PC-3 (cell line): ENCODE measurements at regions not wholly inside any gene's neighbourhood (a gene's known extent, or its start where the extent isn't known, plus 50 kb on each side); places are given as distances from the start of the nearest gene placed in this dataset.

Experiments
- ATAC-seq: fragments of 200-7000 bp; cut with Tn5 transposase; 2 replicates; pipeline ENCODE4 v1.9.1; 2020; ENCODE audit warnings: mild to moderate bottlenecking, moderate library complexity
- BruUV-seq: library from RNA; stranded (reverse); fragments of 400-500 nt; replicated peaks from 2 replicates; lab custom pipeline; 2021; lab: Mats Ljungman, UMichigan
- CTCF ChIA-PET: fragments of 300-600 bp; sonication (Branson Sonifier 250); formaldehyde crosslinking; loops from one replicate; lab custom pipeline; 2022; ENCODE audit warnings: antibody characterized with exemption; lab: Charles Lee
- POLR2A ChIA-PET: fragments of 300-600 bp; sonication (Branson Sonifier 250); formaldehyde crosslinking; loops from one replicate; lab custom pipeline; 2022; ENCODE audit warnings: antibody characterized with exemption; ENCODE audit not compliant: unreplicated experiment; lab: Charles Lee
- DNase-seq: peaks from one replicate; pipeline ENCODE4 v3.0.0-alpha.2; 2015
- H2AFZ ChIP-seq: fragments of 300-600 bp; sonication (generic); 2 replicates; pipeline ENCODE4 v1.6.0; 2016; ENCODE audit warnings: antibody characterized with exemption, low read length
- H3F3A ChIP-seq: fragments of 300-600 bp; sonication (generic); one replicate; pipeline ENCODE4 v1.6.0; 2017; ENCODE audit warnings: antibody characterized with exemption, low read length, control low read depth, mild to moderate bottlenecking; ENCODE audit not compliant: unreplicated experiment
- H3K27ac ChIP-seq: fragments of 300-600 bp; sonication (generic); 2 replicates; pipeline ENCODE4 v1.5.1; 2016; ENCODE audit warnings: mild to moderate bottlenecking, low read length
- H3K27me3 ChIP-seq: fragments of 300-600 bp; sonication (generic); 2 replicates; pipeline ENCODE4 v1.6.1; 2016; ENCODE audit warnings: low read length, mixed read lengths
- H3K36me3 ChIP-seq: fragments of 300-600 bp; sonication (generic); 2 replicates; pipeline ENCODE4 v1.6.1; 2016; ENCODE audit warnings: low read depth, mixed run types, low read length, mixed read lengths
- H3K4me1 ChIP-seq: fragments of 300-600 bp; sonication (generic); 2 replicates; pipeline ENCODE4 v1.5.1; 2016; ENCODE audit warnings: low read length; ENCODE audit not compliant: insufficient read depth
- H3K4me2 ChIP-seq: fragments of 300-600 bp; sonication (generic); 2 replicates; pipeline ENCODE4 v1.6.0; 2016; ENCODE audit warnings: low read length
- H3K4me3 ChIP-seq: fragments of 300-600 bp; sonication (generic); 2 replicates; pipeline ENCODE4 v1.5.1; 2016; ENCODE audit warnings: mild to moderate bottlenecking, low read length, mixed read lengths
- H3K79me2 ChIP-seq: fragments of 300-600 bp; sonication (generic); 2 replicates; pipeline ENCODE4 v1.6.1; 2017; ENCODE audit warnings: low read length, mixed read lengths
- H3K9ac ChIP-seq: fragments of 300-600 bp; sonication (generic); 2 replicates; pipeline ENCODE4 v1.6.0; 2016; ENCODE audit warnings: mild to moderate bottlenecking, low read length
- H3K9me2 ChIP-seq: fragments of 300-600 bp; sonication (generic); replicated peaks from 2 replicates; pipeline ENCODE4 v1.6.1; 2016; ENCODE audit warnings: mixed run types, low read length, mixed read lengths
- H3K9me3 ChIP-seq: fragments of 300-600 bp; sonication (generic); 2 replicates; pipeline ENCODE4 v1.6.1; 2016; ENCODE audit warnings: low read length, mixed read lengths
- H4K20me1 ChIP-seq: fragments of 300-600 bp; sonication (generic); 2 replicates; pipeline ENCODE4 v1.6.1; 2016; ENCODE audit warnings: low read length, mixed read lengths
- EZH2 ChIP-seq: fragments of 300-600 bp; sonication (generic); IDR thresholded peaks from one replicate; pipeline ENCODE4 v1.6.1; 2017; ENCODE audit warnings: antibody characterized with exemption, mild to moderate bottlenecking, low read length; ENCODE audit not compliant: unreplicated experiment
- EZH2phosphoT487 ChIP-seq: fragments of 300-600 bp; sonication (generic); IDR thresholded peaks from 2 replicates; pipeline ENCODE4 v1.6.1; 2018; ENCODE audit warnings: mild to moderate bottlenecking, antibody characterized with exemption, low read length, borderline replicate concordance
- intact Hi-C: fragments of 100-400 bp; cut with micrococcal nuclease; formaldehyde crosslinking; loops from 2 replicates; pipeline ENCODE4 v1.9.0; 2023
- TF ChIP-seq, protein P1 (sequence below): fragments of 300-600 bp; sonication (generic); conservative IDR thresholded peaks from 2 replicates; pipeline ENCODE4 v1.5.1; 2017; ENCODE audit warnings: antibody characterized with exemption, low read depth, mild to moderate bottlenecking, low read length

DNA sequence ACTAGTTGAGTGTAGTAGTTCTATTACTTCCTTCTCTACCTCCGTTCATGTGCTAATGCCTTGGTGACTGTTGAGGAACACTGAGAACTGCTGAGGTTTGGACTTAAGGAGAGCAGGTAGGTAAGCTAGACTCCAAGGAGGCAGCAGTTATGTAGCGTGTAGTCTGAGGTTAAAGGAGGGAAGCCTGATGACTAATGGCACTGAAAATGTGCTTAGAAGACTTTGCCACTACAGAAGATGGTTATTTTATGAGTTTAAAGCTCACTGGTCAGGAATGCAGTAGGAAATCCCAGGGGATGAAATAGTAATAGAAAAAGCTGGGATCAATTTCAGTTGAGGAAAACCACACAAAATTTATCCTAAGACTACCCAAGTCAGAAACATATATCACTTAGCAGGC lies 1077.3 kb downstream of the RAPGEF2 start:
- Histone ChIP-seq H3K4me1 (0 out of 2 replicates have a peak, but pooled peaks cover 3% of the 10 kb centered on the region), H3K4me3 (no peak overlapping the region), H4K20me1 (no peaks in the 10 kb centered on the region), H3K9ac (no peak overlapping the region), H3K27me3 (no peaks in the 10 kb centered on the region), H3F3A (no peaks in the 10 kb centered on the region), H3K4me2 (no peak overlapping the region), H3K79me2 (no peaks in the 10 kb centered on the region), H3K27ac (no peak overlapping the region), H3K36me3 (no peaks in the 10 kb centered on the region), H3K9me2 (no peaks in the 10 kb centered on the region), H3K9me3 (no peaks in the 10 kb centered on the region), H2AFZ (no peak overlapping the region)
- TF ChIP-seq, protein P1, sequence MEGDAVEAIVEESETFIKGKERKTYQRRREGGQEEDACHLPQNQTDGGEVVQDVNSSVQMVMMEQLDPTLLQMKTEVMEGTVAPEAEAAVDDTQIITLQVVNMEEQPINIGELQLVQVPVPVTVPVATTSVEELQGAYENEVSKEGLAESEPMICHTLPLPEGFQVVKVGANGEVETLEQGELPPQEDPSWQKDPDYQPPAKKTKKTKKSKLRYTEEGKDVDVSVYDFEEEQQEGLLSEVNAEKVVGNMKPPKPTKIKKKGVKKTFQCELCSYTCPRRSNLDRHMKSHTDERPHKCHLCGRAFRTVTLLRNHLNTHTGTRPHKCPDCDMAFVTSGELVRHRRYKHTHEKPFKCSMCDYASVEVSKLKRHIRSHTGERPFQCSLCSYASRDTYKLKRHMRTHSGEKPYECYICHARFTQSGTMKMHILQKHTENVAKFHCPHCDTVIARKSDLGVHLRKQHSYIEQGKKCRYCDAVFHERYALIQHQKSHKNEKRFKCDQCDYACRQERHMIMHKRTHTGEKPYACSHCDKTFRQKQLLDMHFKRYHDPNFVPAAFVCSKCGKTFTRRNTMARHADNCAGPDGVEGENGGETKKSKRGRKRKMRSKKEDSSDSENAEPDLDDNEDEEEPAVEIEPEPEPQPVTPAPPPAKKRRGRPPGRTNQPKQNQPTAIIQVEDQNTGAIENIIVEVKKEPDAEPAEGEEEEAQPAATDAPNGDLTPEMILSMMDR = no peak
- TF ChIP-seq EZH2phosphoT487 (no peak), EZH2 (no peak)
- ChIA-PET POLR2A (no interaction called here), CTCF (no interaction called here)
- DNase-seq (peak; percentile 55), ATAC-seq (peak; percentile 88)
- BruUV-seq = no TSS peak
- intact Hi-C loops = no loop called here

DNA sequence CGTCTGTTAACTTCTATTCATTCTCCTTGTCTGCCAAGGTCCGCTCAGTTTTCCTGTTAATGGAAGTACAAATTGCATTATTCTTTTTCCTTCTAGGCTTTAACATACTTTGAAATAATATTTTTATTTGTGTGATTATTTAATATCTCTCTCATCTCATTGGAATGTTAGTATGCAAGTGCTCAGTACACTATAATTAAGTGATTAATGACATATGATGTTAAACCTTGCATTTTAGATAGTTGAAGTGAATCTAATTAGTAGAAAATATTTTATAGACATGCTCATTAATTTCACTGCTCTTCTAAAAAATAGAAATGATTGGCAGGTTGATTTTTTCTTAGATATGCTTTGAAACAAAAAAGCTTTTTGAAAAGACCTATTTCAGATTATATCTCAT lies 1079.8 kb downstream of the RAPGEF2 start:
- ChIA-PET CTCF (no interaction called here), POLR2A (no interaction called here)
- H3K27me3 ChIP-seq = no peaks in the 10 kb centered on the region
- H3K9me2 ChIP-seq = no peaks in the 10 kb centered on the region
- no peak for DNase-seq
- no peak overlapping the region for H3K4me2 ChIP-seq
- no peaks in the 10 kb centered on the region for H3K36me3 ChIP-seq
- no peaks in the 10 kb centered on the region for H4K20me1 ChIP-seq
- H3K9ac ChIP-seq = no peak overlapping the region
- no peak overlapping the region for H3K4me3 ChIP-seq
- TF ChIP-seq EZH2 (no peak), EZH2phosphoT487 (no peak)
- TF ChIP-seq, protein P1 = no peak
- intact Hi-C loops = no loop called here
- H2AFZ ChIP-seq = no peak overlapping the region
- H3K9me3 ChIP-seq = no peaks in the 10 kb centered on the region
- H3K79me2 ChIP-seq = no peaks in the 10 kb centered on the region
- BruUV-seq = no TSS peak
- no peak for ATAC-seq
- H3K4me1 ChIP-seq = 0 out of 2 replicates have a peak, but pooled peaks cover 3% of the 10 kb centered on the region
- H3K27ac ChIP-seq = no peak overlapping the region
- no peaks in the 10 kb centered on the region for H3F3A ChIP-seq

DNA sequence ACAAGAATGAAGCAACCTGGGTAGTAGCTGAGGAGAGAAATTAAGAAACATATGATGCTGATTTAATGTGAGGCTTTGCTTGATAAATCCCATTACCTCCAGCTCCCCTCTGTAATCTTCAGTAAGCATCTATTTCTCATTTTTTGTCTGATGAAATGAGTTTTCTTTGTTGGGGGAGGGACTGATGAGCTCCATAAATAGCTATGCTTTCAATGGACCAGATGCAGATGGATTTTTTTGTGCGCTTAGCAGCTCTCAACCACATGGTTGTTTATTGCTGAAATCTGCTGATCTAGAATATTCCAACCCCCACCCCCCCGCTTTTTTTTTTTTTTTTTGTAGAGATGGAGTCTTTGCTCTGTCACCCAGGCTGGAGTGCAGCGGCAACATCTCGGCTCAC lies 1082.0 kb downstream of the RAPGEF2 start:
- Histone ChIP-seq H3K27me3 (no peaks in the 10 kb centered on the region), H3K9me2 (no peaks in the 10 kb centered on the region), H3K9ac (no peak overlapping the region), H3K9me3 (no peaks in the 10 kb centered on the region), H3F3A (no peaks in the 10 kb centered on the region), H3K79me2 (no peaks in the 10 kb centered on the region), H2AFZ (no peak overlapping the region), H3K27ac (no peak overlapping the region), H3K4me1 (0 out of 2 replicates have a peak, but pooled peaks cover 3% of the 10 kb centered on the region), H3K36me3 (no peaks in the 10 kb centered on the region), H3K4me2 (no peak overlapping the region), H4K20me1 (no peaks in the 10 kb centered on the region), H3K4me3 (no peak overlapping the region)
- ChIA-PET POLR2A (no interaction called here), CTCF (no interaction called here)
- DNase-seq (no peak), ATAC-seq (no peak)
- TF ChIP-seq EZH2 = no peak
- TF ChIP-seq EZH2phosphoT487 = no peak
- TF ChIP-seq, protein P1 = no peak
- intact Hi-C loops = no loop called here
- BruUV-seq = no TSS peak
